Esophagus squamous epithelium (tissue), 5 donors: ENCODE measurements at regions not wholly inside any gene's neighbourhood (a gene's known extent, or its start where the extent isn't known, plus 50 kb on each side); places are given as distances from the start of the nearest gene placed in this dataset.

ENCODE experiments used
- DNase-seq: peaks from one replicate; lab custom pipeline; 2025; lab: John Stamatoyannopoulos, UW
- H3K27ac ChIP-seq, 4 donors: fragments of 200-600 bp; sonication (generic); one replicate each; pipeline ENCODE4 v1.5.1; 2016 to 2019; ENCODE audit warnings: mild to moderate bottlenecking in 1 of 4
- H3K27me3 ChIP-seq, 4 donors: fragments of 200-600 bp; sonication (generic); 1 replicate in 3 of 4; 2 replicates in 1 of 4; pipeline versions ENCODE4 v1.5.1 to v1.6.0; 2017 to 2021; ENCODE audit warnings: antibody characterized with exemption in 1 of 4
- H3K36me3 ChIP-seq, 3 donors: fragments of 200-600 bp; sonication (generic); one replicate each; pipeline ENCODE4 v1.5.1; 2016 to 2019
- H3K4me1 ChIP-seq, 3 donors: fragments of 200-600 bp; sonication (generic); one replicate each; pipeline ENCODE4 v1.5.1; 2017 to 2019
- H3K4me3 ChIP-seq, 4 donors: fragments of 200-600 bp; sonication (generic); 1 replicate in 3 of 4; 2 replicates in 1 of 4; pipeline ENCODE4 v1.5.1; 2016 to 2019; ENCODE audit warnings: mild to moderate bottlenecking in 2 of 4, moderate library complexity in 1 of 4
- H3K9me3 ChIP-seq, 3 donors: fragments of 200-600 bp; sonication (generic); one replicate each; pipeline ENCODE4 v1.5.1; 2016 to 2019
- POLR2A ChIP-seq, 4 donors: fragments of 450-650 bp; IDR thresholded peaks; one replicate each; pipeline ENCODE4 v1.6.1; 2017; ENCODE audit warnings: antibody characterized with exemption in 4 of 4, mild to moderate bottlenecking in 4 of 4, moderate library complexity in 3 of 4
- WGBS, 2 donors: methylation state at CpG; one replicate each; pipeline ENCODE4 v1.1.5; 2018; 5-methylcytosine and 5-hydroxymethylcytosine counted together
- intact Hi-C: fragments of 100-400 bp; cut with DNase I; formaldehyde crosslinking; loops from one replicate; pipeline ENCODE4 v1.15.0; 2022
- TF ChIP-seq, protein P1 (sequence below), 6 experiments: fragments of 450-650 bp in 4 of 6; fragments of 200-600 bp in 2 of 6; sonication (generic) in 2 of 6; IDR thresholded peaks; one replicate each; pipeline ENCODE4 v1.5.1; 2016 to 2019; ENCODE audit warnings: antibody characterized with exemption in 6 of 6, mild to moderate bottlenecking in 4 of 6, moderate library complexity in 4 of 6
- donor health status: DM: yes; HTN: yes; CAD: no.

DNA sequence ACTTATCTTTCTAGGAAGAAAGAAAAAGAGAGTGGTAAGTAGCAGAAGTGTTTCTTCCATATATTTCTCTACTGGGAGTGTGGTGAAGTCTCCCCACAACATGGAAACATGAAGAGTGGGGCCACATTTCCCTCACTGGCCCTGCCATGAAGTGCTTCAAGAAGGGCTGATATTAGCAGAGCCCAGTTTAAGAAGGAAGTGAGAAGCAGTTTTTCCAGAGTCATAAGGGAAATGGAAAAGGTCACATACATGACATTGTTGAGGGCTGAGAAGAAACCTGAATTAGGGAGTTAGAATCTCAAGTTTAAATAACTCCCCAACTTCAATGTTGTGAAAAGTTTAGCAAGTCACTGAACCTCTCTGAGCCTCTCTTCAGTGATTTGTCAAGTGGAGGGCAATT lies 171.9 kb upstream of the RBPJ start:
- H3K27me3 ChIP-seq: peaks cover 0 to 17% (median 0%) of the 10 kb centered on the region in 4 donors
- H3K27ac ChIP-seq: peak overlapping the region in 1 of 4 donors; percentile 12
- no peaks in the 10 kb centered on the region for H3K9me3 ChIP-seq
- H3K4me1 ChIP-seq: peaks cover 0 to 28% (median 11%) of the 10 kb centered on the region in 3 donors
- TF ChIP-seq, protein P1, sequence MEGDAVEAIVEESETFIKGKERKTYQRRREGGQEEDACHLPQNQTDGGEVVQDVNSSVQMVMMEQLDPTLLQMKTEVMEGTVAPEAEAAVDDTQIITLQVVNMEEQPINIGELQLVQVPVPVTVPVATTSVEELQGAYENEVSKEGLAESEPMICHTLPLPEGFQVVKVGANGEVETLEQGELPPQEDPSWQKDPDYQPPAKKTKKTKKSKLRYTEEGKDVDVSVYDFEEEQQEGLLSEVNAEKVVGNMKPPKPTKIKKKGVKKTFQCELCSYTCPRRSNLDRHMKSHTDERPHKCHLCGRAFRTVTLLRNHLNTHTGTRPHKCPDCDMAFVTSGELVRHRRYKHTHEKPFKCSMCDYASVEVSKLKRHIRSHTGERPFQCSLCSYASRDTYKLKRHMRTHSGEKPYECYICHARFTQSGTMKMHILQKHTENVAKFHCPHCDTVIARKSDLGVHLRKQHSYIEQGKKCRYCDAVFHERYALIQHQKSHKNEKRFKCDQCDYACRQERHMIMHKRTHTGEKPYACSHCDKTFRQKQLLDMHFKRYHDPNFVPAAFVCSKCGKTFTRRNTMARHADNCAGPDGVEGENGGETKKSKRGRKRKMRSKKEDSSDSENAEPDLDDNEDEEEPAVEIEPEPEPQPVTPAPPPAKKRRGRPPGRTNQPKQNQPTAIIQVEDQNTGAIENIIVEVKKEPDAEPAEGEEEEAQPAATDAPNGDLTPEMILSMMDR (IDR thresholded peaks at IDR 0.05): no peak
- TF ChIP-seq POLR2A (IDR thresholded peaks at IDR 0.05): no peak
- no peak overlapping the region for H3K4me3 ChIP-seq
- H3K36me3 ChIP-seq: no peaks in the 10 kb centered on the region
- intact Hi-C loops: no loop called here
- DNase-seq: no peak

DNA sequence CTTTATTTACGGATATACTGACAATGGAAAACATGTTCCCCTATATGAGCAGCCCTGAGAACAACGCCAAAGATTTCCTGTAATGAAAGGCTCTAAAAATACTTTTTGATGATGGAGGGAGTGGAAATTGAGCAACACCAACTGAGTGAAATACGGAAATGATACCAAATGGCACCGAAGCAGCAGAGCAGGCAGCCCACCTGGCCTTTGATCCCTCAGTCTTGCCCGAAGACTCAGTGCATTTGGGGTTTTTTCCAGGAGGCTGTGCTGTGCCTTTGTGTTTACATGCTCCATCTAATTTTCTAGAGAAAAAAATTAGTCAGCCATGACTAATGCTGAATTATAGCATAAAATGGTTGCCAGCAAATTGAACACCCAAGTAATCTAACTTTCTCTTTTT lies 169.9 kb upstream of the RBPJ start:
- intact Hi-C loops: no loop called here
- Histone ChIP-seq H3K9me3 (no peaks in the 10 kb centered on the region), H3K27ac (peak overlapping the region in 2 of 4 donors; percentile 39 to 68), H3K27me3 (peaks cover 0 to 21% (median 0%) of the 10 kb centered on the region in 4 donors), H3K4me1 (peaks cover 0 to 14% (median 8%) of the 10 kb centered on the region in 3 donors), H3K36me3 (no peaks in the 10 kb centered on the region), H3K4me3 (no peak overlapping the region)
- DNase-seq: no peak
- TF ChIP-seq, protein P1 (IDR thresholded peaks at IDR 0.05): no peak
- no peak for TF ChIP-seq POLR2A (IDR thresholded peaks at IDR 0.05)
- 28 to 39% methylated on average over 5 of the region's 5 CpGs for WGBS, 2 donors

DNA sequence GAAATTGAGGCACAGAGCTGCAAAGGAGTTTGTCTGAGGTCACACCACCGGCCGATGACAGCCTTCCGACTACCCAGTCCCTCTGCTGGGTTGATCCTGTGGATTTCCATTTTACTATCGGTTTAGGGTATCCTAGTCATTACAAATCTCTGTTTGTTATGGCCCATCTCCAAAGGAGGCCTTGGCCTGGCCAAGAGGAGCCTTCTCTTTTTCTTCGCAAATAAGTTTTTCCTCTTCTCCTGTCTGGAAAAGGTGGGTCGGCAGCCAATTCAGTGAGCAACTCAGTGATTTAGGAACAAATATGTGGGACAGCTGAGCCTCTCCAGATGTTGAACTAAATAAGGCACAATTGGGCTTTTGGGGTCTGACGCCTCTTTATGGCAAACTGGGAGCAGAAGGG lies 169.2 kb upstream of the RBPJ start:
- H3K27ac ChIP-seq: peak overlapping the region in 2 of 4 donors; percentile 39 to 67
- intact Hi-C loops: no loop called here
- no peaks in the 10 kb centered on the region for H3K9me3 ChIP-seq
- H3K4me1 ChIP-seq: peaks cover 0 to 14% (median 8%) of the 10 kb centered on the region in 3 donors
- H3K4me3 ChIP-seq: no peak overlapping the region
- TF ChIP-seq, protein P1 (IDR thresholded peaks at IDR 0.05): no peak
- TF ChIP-seq POLR2A (IDR thresholded peaks at IDR 0.05): no peak
- no peak for DNase-seq
- 76% methylated on average over 7 of the region's 7 CpGs for WGBS, 2 donors
- peaks cover 0 to 21% (median 0%) of the 10 kb centered on the region in 4 donors for H3K27me3 ChIP-seq
- H3K36me3 ChIP-seq: no peaks in the 10 kb centered on the region

DNA sequence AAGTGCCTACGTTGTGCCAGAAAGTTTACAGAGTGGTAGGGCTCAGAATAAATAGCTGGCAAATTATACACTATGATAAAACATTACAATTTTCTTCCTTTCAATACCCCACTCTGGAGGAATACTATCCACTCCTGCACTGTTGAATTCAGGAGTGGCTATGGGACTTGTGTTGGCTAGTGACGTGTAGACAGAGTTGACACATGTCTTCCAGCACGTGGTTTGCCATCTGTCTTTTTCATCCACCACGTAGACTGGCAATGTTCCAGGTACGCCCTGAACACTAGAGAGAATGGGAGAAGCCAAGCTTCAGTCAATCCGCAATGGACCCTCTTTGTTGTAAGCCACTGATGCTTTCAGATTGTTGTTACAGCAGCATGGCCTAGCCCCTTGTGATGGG lies 168.8 kb upstream of the RBPJ start:
- DNase-seq: no peak
- Histone ChIP-seq H3K4me3 (no peak overlapping the region), H3K27me3 (peaks cover 0 to 21% (median 0%) of the 10 kb centered on the region in 4 donors), H3K36me3 (no peaks in the 10 kb centered on the region), H3K4me1 (peaks cover 0 to 14% (median 8%) of the 10 kb centered on the region in 3 donors), H3K27ac (peak overlapping the region in 2 of 4 donors; percentile 39 to 67), H3K9me3 (no peaks in the 10 kb centered on the region)
- 50 to 63% methylated on average over 6 of the region's 6 CpGs for WGBS, 2 donors
- TF ChIP-seq POLR2A (IDR thresholded peaks at IDR 0.05): no peak
- TF ChIP-seq, protein P1 (IDR thresholded peaks at IDR 0.05): no peak
- intact Hi-C loops: no loop called here

DNA sequence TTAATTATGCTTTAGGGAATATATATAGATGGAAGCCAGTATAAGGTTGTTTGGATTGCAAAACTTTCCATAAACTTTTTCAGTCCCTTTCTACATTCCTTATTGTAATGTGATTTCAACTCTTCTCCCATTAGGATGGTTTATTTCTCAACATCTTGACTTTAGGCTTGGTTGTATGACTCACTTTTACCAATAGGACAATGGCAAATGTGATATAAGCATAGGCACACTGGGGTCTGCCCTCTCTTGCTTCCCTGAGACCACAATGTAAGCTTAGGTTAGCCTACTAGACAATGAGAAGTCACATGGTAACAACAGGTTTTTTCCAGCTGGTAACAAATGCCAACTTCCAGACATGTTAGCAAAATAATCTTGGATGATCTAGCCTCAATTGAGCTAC lies 163.3 kb upstream of the RBPJ start:
- no peak overlapping the region for H3K27ac ChIP-seq
- no peaks in the 10 kb centered on the region for H3K4me1 ChIP-seq
- H3K36me3 ChIP-seq: no peaks in the 10 kb centered on the region
- H3K9me3 ChIP-seq: no peaks in the 10 kb centered on the region
- H3K4me3 ChIP-seq: no peak overlapping the region
- intact Hi-C loops: no loop called here
- no peak for DNase-seq
- TF ChIP-seq, protein P1 (IDR thresholded peaks at IDR 0.05): no peak
- no peak for TF ChIP-seq POLR2A (IDR thresholded peaks at IDR 0.05)
- H3K27me3 ChIP-seq: peaks cover 0 to 3% (median 0%) of the 10 kb centered on the region in 4 donors
